HCT116 (cell line): ENCODE measurements at regions not wholly inside any gene's neighbourhood (a gene's known extent, or its start where the extent isn't known, plus 50 kb on each side); places are given as distances from the start of the nearest gene placed in this dataset.

Experiments
- ATAC-seq: fragments of 200-7000 bp; cut with Tn5 transposase; 2 replicates; pipeline ENCODE4 v1.9.1; 2020; ENCODE audit warnings: mild to moderate bottlenecking, moderate library complexity
- BruUV-seq: library from RNA; stranded (reverse); fragments of 400-500 nt; replicated peaks from 2 replicates; lab custom pipeline; 2021; lab: Mats Ljungman, UMichigan
- CTCF ChIA-PET: fragments of 300-600 bp; sonication (Branson Sonifier 250); formaldehyde crosslinking; loops from one replicate; lab custom pipeline; 2021; ENCODE audit warnings: antibody characterized with exemption; lab: Charles Lee
- POLR2A ChIA-PET: fragments of 300-600, 350-600 bp; sonication (Branson Sonifier 250); formaldehyde crosslinking; loops from one replicate; lab custom pipeline; 2021; ENCODE audit warnings: antibody characterized with exemption; lab: Charles Lee
- RAD21 ChIA-PET, 2 experiments: fragments of 300-600 bp; sonication (Branson Sonifier 250); formaldehyde crosslinking; loops; one replicate each; lab custom pipeline; 2023; ENCODE audit warnings: low total read pairs in 2 of 2; ENCODE audit not compliant: uncharacterized antibody in 2 of 2, unreplicated experiment in 2 of 2, low non-redundant PET in 1 of 2; lab: Charles Lee
- DNase-seq: peaks from one replicate; pipeline ENCODE4 v3.0.0-alpha.2; 2010; ENCODE audit warnings: low read depth, low spot score
- H2AFZ ChIP-seq: fragments of 200-600 bp; shearing (Covaris generic), sonication (generic); 2 replicates; pipeline ENCODE4 v1.6.1; 2017; ENCODE audit warnings: low read depth, mixed run types, mixed read lengths, antibody characterized with exemption, low read length; ENCODE audit not compliant: poor library complexity, severe bottlenecking
- H3K27ac ChIP-seq: 2 replicates; pipeline ENCODE4 v1.5.1; 2012; ENCODE audit warnings: low read depth, low read length
- H3K27me3 ChIP-seq: fragments of 200-600 bp; sonication (generic); 2 replicates; pipeline ENCODE4 v1.6.1; 2016; ENCODE audit warnings: mixed run types, low read length, mixed read lengths; ENCODE audit not compliant: insufficient read depth
- H3K36me3 ChIP-seq, 2 experiments: fragments of 200-500 bp in 1 of 2; fragments of 200-600 bp in 1 of 2; sonication (Bioruptor generic) in 1 of 2; sonication (generic) in 1 of 2; 2 replicates each; pipeline versions ENCODE4 v1.5.1 to v1.6.1; 2014 to 2016; ENCODE audit warnings: low read length in 2 of 2, inconsistent platforms in 1 of 2, mixed read lengths in 1 of 2, mixed run types in 1 of 2; ENCODE audit not compliant: insufficient read depth in 2 of 2, control insufficient read depth in 1 of 2
- H3K4me1 ChIP-seq, 2 experiments: fragments of 200-600 bp in 1 of 2; sonication (generic) in 1 of 2; 2 replicates each; pipeline versions ENCODE4 v1.5.1 to v1.6.1; 2012 to 2017; ENCODE audit warnings: low read length in 2 of 2, inconsistent platforms in 1 of 2, mild to moderate bottlenecking in 1 of 2, mixed read lengths in 1 of 2, mixed run types in 1 of 2, moderate library complexity in 1 of 2; ENCODE audit not compliant: insufficient read depth in 2 of 2, control insufficient read depth in 1 of 2
- H3K4me2 ChIP-seq: fragments of 200-600 bp; sonication (generic); 2 replicates; pipeline ENCODE4 v1.6.1; 2017; ENCODE audit warnings: mixed run types, low read length, mixed read lengths
- H3K4me3 ChIP-seq, 2 experiments: fragments of 200-600 bp in 1 of 2; sonication (generic) in 1 of 2; replicated peaks in 1 of 2; 2 replicates each; pipeline ENCODE4 v1.5.1; 2011 to 2016; ENCODE audit warnings: low read length in 2 of 2, control low read depth in 1 of 2, low read depth in 1 of 2, mild to moderate bottlenecking in 1 of 2, mixed read lengths in 1 of 2, mixed run types in 1 of 2
- H3K79me2 ChIP-seq: fragments of 200-600 bp; sonication (generic); 2 replicates; pipeline ENCODE4 v1.6.1; 2017; ENCODE audit warnings: mild to moderate bottlenecking, mixed run types, low read length, moderate library complexity, mixed read lengths; ENCODE audit not compliant: insufficient read depth
- H3K9ac ChIP-seq: fragments of 200-600 bp; sonication (generic); 2 replicates; pipeline ENCODE4 v1.6.1; 2016; ENCODE audit warnings: low read length, mixed read lengths
- H3K9me2 ChIP-seq: fragments of 200-600 bp; sonication (generic), shearing (Covaris generic); 2 replicates; pipeline ENCODE4 v1.6.1; 2017; ENCODE audit warnings: mixed run types, mild to moderate bottlenecking, moderate library complexity; ENCODE audit not compliant: insufficient read depth
- H3K9me3 ChIP-seq, 2 experiments: fragments of 200-500 bp in 1 of 2; fragments of 200-600 bp in 1 of 2; sonication (Bioruptor generic) in 1 of 2; sonication (generic) in 1 of 2; 2 replicates each; pipeline ENCODE4 v1.6.1; 2014 to 2017; ENCODE audit warnings: low read length in 2 of 2, mixed read lengths in 2 of 2, inconsistent platforms in 1 of 2, low read depth in 1 of 2, mild to moderate bottlenecking in 1 of 2, mixed run types in 1 of 2, moderate library complexity in 1 of 2; ENCODE audit not compliant: control insufficient read depth in 1 of 2, insufficient read depth in 1 of 2
- H4K20me1 ChIP-seq: fragments of 200-600 bp; sonication (generic), shearing (Covaris generic); 2 replicates; pipeline ENCODE4 v1.6.1; 2017; ENCODE audit warnings: mixed run types, mild to moderate bottlenecking, moderate library complexity; ENCODE audit not compliant: insufficient read depth
- EGR1 ChIP-seq: IDR thresholded peaks from 2 replicates; pipeline ENCODE4 v1.6.1; 2012; ENCODE audit warnings: low read depth
- EZH2phosphoT487 ChIP-seq: fragments of 200-600 bp; IDR thresholded peaks from 2 replicates; pipeline ENCODE4 v1.6.1; 2018; ENCODE audit warnings: antibody characterized with exemption, borderline replicate concordance
- MAX ChIP-seq: IDR thresholded peaks from 2 replicates; pipeline ENCODE4 v1.6.1; 2012
- POLR2AphosphoS5 ChIP-seq: IDR thresholded peaks from 2 replicates; pipeline ENCODE4 v1.6.1; 2011; ENCODE audit warnings: mild to moderate bottlenecking, low read depth, low read length, moderate library complexity
- SRF ChIP-seq: IDR thresholded peaks from 2 replicates; pipeline ENCODE4 v1.6.1; 2012; ENCODE audit warnings: low read depth
- ZNF274 ChIP-seq: fragments of 200-500 bp; sonication (Bioruptor generic); IDR thresholded peaks from 2 replicates; pipeline ENCODE4 v1.6.1; 2014; ENCODE audit warnings: mild to moderate bottlenecking, low read depth, low read length, inconsistent platforms
- intact Hi-C: fragments of 100-400 bp; cut with micrococcal nuclease; formaldehyde crosslinking; loops from 2 replicates; pipeline ENCODE4 v1.10.0; 2022
- TF ChIP-seq, protein P1 (sequence below): IDR thresholded peaks from 2 replicates; pipeline ENCODE4 v1.6.1; 2012; ENCODE audit warnings: low read depth
- TF ChIP-seq, protein P2 (sequence below), 3 experiments: fragments of 200-600 bp in 1 of 3; sonication (generic) in 1 of 3; IDR thresholded peaks in 2 of 3; conservative IDR thresholded peaks in 1 of 3; 2 replicates each; pipeline ENCODE4 v1.5.1; 2012 to 2017; ENCODE audit warnings: low read depth in 2 of 3, low read length in 2 of 3, antibody characterized with exemption in 1 of 3, borderline replicate concordance in 1 of 3, control low read depth in 1 of 3, mild to moderate bottlenecking in 1 of 3, mixed read lengths in 1 of 3, mixed run types in 1 of 3, moderate library complexity in 1 of 3; ENCODE audit not compliant: insufficient read depth in 1 of 3

DNA sequence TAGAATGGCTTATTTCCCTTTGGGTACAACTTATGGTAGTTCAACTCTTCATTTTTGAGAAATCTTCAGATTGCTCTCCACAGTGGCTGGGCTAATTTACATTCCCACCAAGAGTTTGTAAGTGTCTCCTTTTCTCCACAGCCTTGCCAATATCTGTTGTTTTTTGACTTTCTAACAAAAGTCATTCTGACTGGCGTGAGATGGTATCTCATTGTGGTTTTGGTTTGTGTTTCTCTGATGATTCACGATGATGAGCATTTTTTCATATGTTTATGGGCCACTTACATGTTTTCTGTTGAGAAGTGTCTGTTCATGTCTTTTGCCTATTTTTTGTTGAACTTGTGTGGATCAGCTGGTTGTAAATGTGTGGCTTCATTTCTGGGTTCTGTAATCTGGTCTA, 871.0 kb downstream of the EPHA4 start:
- Histone ChIP-seq H3K36me3 (no peaks in the 10 kb centered on the region), H3K9me2 (no peaks in the 10 kb centered on the region), H3K9me3 (no peaks in the 10 kb centered on the region), H3K9ac (no peak overlapping the region), H3K79me2 (no peaks in the 10 kb centered on the region), H4K20me1 (no peaks in the 10 kb centered on the region), H3K4me3 (no peak overlapping the region), H3K4me1 (no peaks in the 10 kb centered on the region), H3K4me2 (no peak overlapping the region), H3K27me3 (no peaks in the 10 kb centered on the region), H2AFZ (no peak overlapping the region), H3K27ac (no peak overlapping the region)
- ATAC-seq = no peak
- ChIA-PET CTCF (no interaction called here), RAD21 (no interaction called here), POLR2A (no interaction called here)
- no peak for TF ChIP-seq POLR2AphosphoS5
- TF ChIP-seq ZNF274 = no peak
- no peak for TF ChIP-seq EGR1
- TF ChIP-seq, protein P1, sequence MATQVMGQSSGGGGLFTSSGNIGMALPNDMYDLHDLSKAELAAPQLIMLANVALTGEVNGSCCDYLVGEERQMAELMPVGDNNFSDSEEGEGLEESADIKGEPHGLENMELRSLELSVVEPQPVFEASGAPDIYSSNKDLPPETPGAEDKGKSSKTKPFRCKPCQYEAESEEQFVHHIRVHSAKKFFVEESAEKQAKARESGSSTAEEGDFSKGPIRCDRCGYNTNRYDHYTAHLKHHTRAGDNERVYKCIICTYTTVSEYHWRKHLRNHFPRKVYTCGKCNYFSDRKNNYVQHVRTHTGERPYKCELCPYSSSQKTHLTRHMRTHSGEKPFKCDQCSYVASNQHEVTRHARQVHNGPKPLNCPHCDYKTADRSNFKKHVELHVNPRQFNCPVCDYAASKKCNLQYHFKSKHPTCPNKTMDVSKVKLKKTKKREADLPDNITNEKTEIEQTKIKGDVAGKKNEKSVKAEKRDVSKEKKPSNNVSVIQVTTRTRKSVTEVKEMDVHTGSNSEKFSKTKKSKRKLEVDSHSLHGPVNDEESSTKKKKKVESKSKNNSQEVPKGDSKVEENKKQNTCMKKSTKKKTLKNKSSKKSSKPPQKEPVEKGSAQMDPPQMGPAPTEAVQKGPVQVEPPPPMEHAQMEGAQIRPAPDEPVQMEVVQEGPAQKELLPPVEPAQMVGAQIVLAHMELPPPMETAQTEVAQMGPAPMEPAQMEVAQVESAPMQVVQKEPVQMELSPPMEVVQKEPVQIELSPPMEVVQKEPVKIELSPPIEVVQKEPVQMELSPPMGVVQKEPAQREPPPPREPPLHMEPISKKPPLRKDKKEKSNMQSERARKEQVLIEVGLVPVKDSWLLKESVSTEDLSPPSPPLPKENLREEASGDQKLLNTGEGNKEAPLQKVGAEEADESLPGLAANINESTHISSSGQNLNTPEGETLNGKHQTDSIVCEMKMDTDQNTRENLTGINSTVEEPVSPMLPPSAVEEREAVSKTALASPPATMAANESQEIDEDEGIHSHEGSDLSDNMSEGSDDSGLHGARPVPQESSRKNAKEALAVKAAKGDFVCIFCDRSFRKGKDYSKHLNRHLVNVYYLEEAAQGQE = no peak
- TF ChIP-seq, protein P2, sequence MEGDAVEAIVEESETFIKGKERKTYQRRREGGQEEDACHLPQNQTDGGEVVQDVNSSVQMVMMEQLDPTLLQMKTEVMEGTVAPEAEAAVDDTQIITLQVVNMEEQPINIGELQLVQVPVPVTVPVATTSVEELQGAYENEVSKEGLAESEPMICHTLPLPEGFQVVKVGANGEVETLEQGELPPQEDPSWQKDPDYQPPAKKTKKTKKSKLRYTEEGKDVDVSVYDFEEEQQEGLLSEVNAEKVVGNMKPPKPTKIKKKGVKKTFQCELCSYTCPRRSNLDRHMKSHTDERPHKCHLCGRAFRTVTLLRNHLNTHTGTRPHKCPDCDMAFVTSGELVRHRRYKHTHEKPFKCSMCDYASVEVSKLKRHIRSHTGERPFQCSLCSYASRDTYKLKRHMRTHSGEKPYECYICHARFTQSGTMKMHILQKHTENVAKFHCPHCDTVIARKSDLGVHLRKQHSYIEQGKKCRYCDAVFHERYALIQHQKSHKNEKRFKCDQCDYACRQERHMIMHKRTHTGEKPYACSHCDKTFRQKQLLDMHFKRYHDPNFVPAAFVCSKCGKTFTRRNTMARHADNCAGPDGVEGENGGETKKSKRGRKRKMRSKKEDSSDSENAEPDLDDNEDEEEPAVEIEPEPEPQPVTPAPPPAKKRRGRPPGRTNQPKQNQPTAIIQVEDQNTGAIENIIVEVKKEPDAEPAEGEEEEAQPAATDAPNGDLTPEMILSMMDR (IDR thresholded peaks at IDR 0.05 in 2 of 3, conservative IDR thresholded peaks at IDR 0.05 in 1 of 3; ENCODE audit: borderline replicate concordance in 1 of 3, insufficient read depth in 1 of 3, low read depth in 2 of 3, low read length in 2 of 3) = no peak
- TF ChIP-seq SRF = no peak
- no peak for TF ChIP-seq MAX
- no peak for TF ChIP-seq EZH2phosphoT487
- BruUV-seq = no TSS peak
- intact Hi-C loops = no loop called here
- DNase-seq = no peak
